SKM-1 (cell line): ENCODE measurements at regions not wholly inside any gene's neighbourhood (a gene's known extent, or its start where the extent isn't known, plus 50 kb on each side); places are given as distances from the start of the nearest gene placed in this dataset.
"Not testable (repeated sequence)": the region's sequence is repeated elsewhere in the genome, so short reads cannot be mapped to it uniquely, and the experiment has no call there.

Source experiments
- DNase-seq: peaks from one replicate; lab custom pipeline; 2025; ENCODE audit not compliant: unreplicated experiment; lab: John Stamatoyannopoulos, UW

DNA sequence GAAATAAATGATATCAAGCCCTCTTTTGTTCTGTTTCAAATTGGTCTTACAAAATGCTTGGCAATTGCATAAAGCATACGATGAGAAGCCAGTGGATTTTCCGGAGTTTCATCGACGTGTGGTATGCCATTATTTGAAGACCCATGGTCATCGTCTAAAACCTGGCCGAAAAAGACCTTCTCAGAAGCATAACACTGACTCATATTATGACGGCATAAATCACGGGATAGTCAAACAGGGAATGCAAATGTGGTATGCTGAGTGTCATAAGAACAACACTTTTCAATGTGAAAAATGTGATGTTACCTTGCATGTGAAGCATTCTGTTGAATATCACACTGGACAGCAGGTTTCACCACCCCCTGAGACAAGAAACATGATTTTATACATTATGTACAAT lies 695.2 kb downstream of the GRXCR1 start:
- DNase-seq = no peak

DNA sequence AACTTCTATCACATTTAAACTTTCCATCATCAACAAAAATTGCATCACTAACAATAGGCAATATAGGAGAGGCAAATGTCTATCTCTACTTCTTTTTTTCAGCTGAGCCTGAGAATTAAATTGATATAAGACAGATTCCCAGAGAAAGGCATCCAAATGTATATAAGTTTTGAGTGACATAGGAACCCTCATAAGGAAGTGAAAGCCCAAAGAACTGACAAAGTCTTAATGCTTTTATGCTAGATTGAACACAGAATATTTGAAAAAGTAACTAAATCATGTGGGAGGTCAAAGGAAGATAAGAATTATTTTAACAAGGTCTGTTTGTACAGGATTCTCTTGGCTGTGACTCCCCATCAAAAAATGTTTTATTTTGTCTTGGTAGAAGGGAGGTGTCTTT lies 714.9 kb downstream of the GRXCR1 start:
- DNase-seq = no peak

DNA sequence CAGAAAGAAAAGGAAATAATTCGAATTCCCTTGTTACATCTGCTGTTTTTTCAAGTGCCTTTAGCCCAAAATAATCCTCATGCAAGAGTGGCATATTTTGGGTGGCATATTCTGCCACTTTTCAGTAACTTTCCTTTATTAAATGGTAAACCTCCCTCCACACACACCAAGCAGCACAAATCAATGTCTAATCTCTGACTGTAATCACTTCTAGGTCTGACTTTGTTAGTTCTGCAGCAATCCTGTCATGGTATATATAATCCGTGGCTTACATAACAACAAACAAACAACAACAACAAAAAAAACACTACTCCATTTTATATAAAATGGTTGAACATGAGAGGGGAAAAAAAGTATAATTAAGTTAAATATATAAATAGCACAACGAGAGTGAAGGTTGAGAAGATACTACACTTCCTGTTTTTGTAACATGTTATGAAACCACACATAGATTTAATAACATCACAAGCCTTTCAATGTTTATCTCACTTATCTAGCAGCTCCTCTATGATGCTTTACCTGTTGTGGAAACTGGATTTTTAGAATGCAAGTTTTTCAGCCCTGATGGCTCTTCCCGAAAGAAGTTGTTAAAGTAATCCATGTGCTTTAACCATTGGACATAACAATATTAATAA lies 715.4 kb downstream of the GRXCR1 start:
- DNase-seq = no peak

DNA sequence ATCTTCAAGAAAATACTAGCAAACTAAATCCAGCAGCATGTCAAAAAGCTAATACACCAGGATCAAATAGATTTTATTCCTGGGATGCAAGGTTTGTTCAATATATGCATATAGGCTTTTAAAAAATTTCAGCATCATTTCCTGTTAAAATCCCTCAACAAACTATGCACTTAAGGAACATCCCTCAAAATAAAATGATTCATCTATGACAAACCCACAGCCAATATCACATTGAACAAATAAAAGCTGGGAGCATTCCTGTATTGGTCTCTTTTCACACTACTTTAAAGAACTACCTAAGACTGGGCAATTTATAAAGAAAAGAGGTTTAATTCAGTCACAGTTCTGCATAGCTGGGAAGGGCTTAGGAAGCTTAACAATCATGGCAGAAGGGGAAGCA lies 726.7 kb downstream of the GRXCR1 start:
- DNase-seq = no peak

DNA sequence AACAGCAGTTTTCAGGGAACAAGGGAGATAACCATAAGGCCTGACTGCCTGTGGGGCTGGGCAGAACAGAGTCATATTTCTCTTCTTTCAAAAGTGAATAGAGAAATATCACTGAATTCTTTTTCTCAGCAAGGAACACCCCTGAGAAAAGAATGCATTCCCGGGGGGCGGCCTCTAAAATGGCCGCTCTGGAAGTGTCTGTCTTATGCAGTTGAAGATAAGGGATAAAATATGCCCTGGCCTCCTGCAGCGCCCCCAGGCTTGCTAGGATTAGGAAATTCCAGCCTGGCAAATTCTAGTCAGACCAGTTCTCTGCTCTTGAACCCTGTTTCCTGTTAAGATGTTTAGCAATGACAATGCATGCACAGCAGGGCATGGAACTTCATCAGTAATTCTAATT lies 745.4 kb downstream of the GRXCR1 start:
- not testable (repeated sequence) for DNase-seq

DNA sequence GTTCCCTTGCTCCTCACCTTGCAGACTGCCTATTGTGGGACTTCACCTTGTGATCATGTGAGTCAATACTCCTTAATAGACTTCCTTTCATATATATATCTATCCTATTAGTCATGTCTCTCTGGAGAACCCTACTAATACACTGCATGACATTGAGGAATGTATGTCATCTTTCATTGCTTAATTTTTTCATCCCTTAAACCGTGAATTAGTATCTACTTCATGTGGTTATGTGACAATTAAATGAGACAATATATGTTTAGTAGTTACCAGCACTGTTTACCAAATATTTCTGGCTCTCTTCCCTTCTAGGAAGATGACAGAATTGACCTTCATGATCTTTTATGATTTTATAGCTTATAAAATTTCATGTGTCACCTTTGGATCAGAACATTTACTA lies 759.5 kb downstream of the GRXCR1 start:
- no peak for DNase-seq

DNA sequence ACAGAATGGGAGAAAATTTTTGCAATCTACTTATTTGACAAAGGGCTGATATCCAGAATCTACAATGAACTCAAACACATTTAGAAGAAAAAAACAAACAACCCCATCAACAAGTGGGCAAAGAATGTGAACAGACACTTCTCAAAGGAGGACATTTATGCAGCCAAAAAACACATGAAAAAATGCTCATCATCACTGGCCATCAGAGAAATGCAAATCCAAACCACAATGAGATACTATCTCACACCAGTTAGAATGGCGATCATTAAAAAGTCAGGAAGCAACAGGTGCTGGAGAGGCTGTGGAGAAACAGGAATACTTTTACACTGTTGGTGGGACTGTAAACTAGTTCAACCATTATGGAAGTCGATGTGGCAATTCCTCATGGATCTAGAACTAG lies 767.0 kb downstream of the GRXCR1 start:
- not testable (repeated sequence) for DNase-seq

DNA sequence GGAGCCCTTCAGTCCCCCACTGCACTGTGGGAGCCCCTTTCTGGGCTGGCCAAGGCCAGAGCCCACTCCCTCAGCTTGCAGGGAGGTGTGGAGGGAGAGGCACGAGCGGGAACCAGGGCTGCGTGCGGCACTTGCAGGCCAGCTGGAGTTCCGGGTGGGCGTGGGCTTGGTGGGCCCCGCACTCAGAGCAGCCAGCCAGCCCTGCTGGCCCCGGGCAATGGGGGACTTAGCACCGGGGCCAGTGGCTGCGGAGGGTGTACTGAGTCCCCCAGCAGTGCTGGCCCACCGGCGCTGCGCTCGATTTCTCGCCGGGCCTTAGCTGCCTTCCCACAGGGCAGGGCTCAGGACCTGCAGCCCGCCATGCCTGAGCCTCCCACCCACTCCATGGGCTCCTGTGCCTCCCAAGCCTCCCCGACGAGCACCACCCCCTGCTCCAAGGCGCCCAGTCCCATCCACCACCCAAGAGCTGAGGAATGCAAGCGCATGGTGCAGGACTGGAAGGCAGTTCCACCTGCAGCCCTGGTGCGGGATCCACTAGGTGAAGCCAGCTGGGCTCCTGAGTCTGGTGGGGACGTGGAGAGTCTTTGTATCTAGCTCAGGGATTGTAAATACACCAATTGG lies 776.2 kb downstream of the KCTD8 start:
- DNase-seq = not testable (repeated sequence)

DNA sequence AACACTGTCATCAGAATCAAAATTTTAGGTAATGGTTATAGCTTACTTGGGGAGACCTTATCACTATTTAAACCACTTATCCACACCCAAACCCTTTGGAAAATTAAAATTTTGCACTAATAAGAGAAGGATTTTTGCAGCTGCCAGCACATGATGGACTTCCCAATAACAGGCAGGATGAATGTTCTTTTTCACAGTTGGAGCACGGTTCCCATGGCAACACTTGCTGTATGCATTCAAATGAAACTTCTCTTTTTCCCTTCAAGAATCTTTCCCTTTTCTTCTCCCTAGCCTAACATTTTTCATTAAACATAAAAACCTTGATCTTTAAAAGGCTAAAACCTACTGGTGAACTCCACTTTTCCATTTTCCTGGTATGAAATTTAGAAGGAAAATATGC lies 768.2 kb downstream of the KCTD8 start:
- DNase-seq = no peak

DNA sequence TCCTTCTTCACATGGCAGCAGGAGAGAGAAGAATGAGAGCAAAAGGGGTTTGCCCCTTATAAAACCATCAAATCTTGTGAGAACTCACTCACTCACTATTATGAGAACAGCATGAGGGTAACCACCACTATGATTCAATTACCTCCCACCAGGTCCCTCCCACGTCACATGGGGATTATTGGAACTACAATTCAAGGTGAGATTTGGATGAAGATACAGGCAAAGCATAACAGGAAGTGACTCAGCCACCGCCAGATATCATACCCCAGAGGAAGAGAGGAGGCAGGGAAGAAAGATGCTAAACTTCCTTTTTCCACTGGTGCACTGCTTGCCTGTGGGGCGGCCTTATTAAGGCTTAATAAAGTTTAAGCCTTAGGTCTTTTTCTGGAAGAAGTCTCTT lies 766.1 kb downstream of the KCTD8 start:
- DNase-seq = no peak

DNA sequence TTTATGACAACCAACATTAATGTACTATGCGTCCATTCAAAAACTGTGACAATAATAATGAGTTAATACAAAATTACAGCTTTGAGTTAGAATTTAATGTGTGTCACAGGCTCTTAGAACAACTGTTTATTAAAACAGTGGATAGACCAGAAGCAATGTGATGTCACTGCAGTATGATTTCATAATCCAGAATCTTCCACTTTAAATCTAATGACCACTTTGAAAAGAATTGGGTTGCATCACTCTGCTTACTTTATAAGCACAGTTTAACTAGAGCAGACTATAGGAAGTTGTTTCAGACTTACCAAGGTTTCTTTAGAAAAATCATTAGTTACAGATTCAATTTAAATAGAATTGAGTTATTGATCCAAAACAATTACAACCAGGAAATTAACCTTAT lies 758.5 kb downstream of the KCTD8 start:
- DNase-seq = no peak

DNA sequence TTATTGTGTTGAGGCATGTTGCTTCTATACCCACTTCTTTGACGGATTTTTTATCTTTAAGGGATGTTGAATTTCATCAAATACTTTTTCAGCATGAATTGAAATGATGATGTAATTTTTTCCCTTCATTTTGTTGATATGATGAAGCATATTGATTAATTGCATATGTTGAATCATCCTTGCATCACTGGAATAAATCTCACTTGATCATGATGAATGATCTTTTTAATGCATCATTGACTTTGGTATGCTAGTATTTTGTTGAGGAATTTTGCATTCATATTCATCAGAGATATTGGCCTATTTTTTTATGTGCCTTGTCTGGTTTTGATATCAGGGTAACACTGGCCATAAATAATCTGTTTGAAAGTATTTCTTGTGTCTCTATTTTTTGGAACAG lies 754.7 kb downstream of the KCTD8 start:
- no peak for DNase-seq

DNA sequence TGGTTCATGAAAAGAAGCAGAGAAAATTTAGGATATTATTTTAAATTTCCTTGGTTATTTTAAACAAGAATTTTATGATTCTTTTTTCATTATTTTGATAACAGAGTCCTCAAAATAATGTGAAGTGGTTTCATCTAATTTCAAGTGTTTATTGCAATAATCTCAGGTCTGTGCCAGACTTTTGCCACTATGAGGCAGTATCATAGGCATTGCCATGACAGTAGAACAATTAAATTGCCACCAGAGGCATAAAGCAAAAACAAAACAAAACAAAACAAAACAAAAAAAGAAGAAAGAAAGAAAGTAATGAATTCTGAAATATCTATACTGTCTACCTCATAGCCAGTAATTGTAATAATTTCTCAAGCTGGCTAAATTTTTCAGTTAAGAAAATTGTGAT lies 739.2 kb downstream of the KCTD8 start:
- no peak for DNase-seq

DNA sequence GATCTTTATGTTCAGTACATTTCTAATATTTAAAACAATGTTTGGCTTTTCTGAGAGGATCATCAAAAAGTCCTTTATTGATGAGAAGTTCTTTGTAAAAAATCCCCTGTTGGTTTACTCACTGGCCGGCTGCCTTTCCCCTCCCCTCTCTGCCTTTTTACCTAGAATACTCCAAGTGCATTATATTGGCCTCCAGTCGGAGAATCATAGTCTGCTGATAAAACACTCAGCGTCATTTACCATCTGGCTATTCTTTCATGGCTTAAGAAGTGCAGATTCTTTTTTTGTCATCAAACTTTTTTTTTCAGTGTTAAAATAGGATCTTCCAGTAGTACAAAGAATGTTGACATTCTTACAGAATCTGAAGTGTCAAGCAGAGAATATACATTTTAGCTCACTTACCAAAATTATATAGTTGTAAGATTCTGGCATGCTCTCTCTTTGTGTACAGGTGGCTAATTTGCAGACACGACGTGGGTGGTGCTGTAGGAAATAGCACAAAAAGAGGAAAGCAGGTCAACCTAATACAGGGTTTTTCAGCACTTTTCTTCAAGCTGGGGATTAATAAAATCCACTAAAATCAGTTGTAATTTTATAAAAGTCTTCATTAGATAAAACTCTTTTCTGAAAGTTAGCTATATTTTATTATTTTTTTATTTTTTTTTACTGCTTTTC lies 731.8 kb downstream of the KCTD8 start:
- DNase-seq = no peak

DNA sequence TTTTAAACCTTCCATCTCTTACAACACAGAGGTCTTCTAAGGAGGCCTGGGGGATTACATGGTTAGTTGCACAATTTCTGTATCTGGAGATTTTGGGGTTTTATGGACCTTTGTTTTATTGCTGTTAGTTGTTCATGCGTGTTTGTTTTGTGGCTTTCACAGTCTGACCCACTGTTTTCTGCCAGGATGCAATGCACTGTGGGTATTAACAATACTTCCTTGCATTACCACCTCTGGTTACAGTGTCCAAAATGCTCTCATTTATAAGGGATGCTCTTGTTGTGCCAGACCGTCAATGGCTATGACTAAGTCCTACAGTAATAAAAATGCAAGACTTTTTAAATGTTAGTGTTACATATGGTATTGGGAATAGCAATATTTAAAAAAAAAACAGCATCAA lies 730.2 kb downstream of the KCTD8 start:
- no peak for DNase-seq

DNA sequence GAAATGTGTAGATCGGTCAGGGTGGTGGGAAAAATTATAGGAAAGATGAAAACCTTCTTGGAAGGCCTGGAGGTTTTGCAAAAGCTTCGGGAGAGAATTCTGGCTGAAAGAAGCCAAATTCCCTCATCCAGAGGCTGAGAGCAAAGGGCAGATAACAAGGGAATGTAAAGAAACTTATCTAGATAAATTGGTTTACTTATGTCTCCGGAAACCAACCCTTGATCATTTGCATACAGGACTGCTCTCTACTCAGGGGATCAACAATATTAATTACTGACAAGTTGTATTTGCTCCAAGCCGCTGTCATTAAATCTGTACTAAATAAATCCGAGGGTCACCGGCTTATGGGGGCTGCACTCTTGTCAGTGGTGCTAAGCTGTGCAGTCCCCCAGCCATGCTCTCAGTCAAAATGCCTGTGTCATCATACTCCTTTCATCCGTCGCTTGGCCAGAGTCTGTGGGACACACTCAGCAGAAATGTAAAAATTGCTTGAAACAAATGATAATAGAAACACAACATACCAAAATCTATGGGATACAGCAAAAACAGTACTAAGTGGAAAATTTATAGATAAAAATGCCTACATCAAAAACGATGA lies 715.7 kb downstream of the KCTD8 start:
- DNase-seq = no peak

DNA sequence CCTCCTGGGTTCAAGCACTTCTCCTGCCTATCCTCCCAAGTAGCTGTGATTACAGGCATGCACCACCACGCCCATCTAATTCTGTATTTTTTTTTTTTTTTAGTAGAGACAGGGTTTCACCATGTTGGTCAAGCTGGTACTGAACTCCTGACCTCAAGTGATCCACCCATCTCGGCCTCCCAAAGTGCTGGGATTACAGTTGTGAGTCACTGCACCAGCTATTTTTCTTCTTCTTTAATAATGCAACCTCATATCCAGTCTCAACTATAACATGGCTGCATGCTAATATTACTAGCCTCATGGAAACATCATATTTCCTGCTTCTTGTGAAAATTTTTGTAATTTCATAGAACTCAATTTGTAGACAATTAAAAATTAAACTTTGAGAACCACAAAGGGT lies 706.5 kb downstream of the KCTD8 start:
- no peak for DNase-seq

DNA sequence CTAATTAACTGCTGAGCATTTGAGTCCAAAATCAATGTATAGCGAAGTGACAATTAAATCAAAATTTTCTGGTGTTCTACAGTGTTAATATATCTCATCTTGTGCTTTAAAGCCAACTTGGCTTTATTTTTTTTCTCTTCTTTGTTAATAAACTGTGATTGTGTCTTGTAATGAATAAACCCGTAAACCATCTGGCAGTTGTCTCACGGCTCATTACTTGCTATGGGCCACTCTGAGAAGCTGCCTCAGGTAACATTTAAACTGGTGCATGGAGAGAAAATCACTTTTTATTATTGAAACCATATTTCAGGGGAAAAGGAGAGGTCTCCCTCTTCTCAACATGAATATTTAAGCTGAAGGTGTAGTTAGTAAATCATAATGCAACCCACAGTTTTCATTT lies 694.0 kb downstream of the KCTD8 start:
- no peak for DNase-seq

DNA sequence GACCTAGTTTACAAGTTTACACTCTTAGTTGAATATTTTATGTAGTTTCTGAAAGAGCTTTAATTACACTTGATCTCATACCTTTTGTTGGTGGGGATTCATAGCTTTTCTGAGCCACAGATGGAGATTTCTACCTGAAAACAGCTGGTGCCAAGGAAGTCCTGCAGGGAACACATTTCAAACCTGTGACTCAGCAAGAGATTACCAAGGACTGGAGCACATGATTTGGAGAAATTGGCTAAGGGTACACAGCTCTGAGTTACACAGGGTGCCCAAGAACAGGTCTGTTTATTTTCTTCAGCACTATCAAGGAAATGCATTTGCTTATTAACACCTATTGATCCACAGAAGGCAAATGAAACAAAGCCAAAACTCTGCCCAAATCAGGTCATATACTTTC lies 691.5 kb downstream of the KCTD8 start:
- DNase-seq = no peak

DNA sequence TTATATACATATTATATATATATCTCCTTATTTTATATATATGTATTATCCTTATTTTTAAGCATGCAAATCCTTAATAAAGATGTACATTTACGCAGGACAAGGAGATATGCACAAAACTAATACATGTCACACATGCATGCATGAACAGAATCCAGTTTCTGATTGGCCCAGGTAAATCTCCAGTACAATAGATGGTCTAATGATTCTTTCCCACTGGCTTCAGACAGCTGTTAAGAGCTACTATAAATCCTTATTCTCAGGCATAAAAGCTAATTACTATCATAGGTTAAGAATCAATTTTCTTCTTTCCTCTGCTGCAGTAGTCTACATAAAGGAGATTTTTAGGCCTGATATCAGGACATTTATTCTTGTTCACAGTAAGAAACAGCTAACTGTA lies 689.8 kb downstream of the KCTD8 start:
- DNase-seq = no peak

DNA sequence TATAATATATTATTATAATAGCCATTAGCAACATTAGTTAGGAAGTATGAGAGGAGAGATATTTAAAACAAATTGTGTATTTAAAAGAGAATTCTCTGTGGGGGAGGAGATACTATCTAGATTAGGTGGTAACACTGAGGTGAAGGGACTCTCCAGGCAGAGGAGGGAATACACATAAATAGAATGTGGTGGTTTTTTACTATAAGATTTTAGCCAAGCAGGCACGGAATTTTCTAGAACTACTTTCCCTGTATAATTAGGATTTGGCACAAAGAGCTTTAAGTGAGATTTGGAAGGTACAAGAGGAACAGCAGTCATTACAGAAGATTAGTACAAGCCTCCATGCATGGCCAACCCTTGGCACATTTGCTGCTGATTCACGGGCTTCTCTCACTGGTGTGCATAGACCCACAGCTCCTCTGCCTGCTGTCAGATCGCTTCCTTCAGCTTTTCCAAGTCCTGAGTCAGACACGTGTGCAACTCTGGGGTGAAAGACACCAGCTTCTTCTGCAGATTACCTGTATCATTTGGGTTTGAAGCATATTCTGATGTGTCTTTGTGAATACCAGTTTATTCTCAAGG lies 685.5 kb downstream of the KCTD8 start:
- no peak for DNase-seq

DNA sequence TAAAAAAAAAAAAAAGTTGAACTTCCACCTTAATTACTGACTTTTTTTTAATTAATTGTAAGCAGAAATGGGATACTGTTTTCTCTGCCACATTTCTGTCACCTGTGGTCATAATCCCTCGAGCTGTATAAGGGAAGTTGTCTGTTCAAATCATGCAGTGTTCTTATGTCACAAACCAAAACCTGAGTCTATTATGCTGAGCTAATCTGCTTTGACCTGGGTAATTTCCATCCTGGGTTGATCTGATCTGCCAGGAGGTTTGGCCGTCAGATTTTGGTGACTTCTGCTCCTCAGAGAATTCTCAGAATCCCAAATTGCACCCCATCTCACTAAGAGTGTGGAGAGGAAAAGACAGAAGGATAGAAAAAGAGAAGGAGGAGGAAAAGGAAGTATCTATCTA lies 683.1 kb downstream of the KCTD8 start:
- DNase-seq = no peak
